HCT116 (cell line): ENCODE measurements at regions not wholly inside any gene's neighbourhood (a gene's known extent, or its start where the extent isn't known, plus 50 kb on each side); places are given as distances from the start of the nearest gene placed in this dataset.

Experiments used
- ATAC-seq: fragments of 200-7000 bp; cut with Tn5 transposase; 2 replicates; pipeline ENCODE4 v1.9.1; 2020; ENCODE audit warnings: mild to moderate bottlenecking, moderate library complexity
- BruUV-seq: library from RNA; stranded (reverse); fragments of 400-500 nt; replicated peaks from 2 replicates; lab custom pipeline; 2021; lab: Mats Ljungman, UMichigan
- CTCF ChIA-PET: fragments of 300-600 bp; sonication (Branson Sonifier 250); formaldehyde crosslinking; loops from one replicate; lab custom pipeline; 2021; ENCODE audit warnings: antibody characterized with exemption; lab: Charles Lee
- POLR2A ChIA-PET: fragments of 300-600, 350-600 bp; sonication (Branson Sonifier 250); formaldehyde crosslinking; loops from one replicate; lab custom pipeline; 2021; ENCODE audit warnings: antibody characterized with exemption; lab: Charles Lee
- RAD21 ChIA-PET, 2 experiments: fragments of 300-600 bp; sonication (Branson Sonifier 250); formaldehyde crosslinking; loops; one replicate each; lab custom pipeline; 2023; ENCODE audit warnings: low total read pairs in 2 of 2; ENCODE audit not compliant: uncharacterized antibody in 2 of 2, unreplicated experiment in 2 of 2, low non-redundant PET in 1 of 2; lab: Charles Lee
- DNase-seq: peaks from one replicate; pipeline ENCODE4 v3.0.0-alpha.2; 2010; ENCODE audit warnings: low read depth, low spot score
- H2AFZ ChIP-seq: fragments of 200-600 bp; shearing (Covaris generic), sonication (generic); 2 replicates; pipeline ENCODE4 v1.6.1; 2017; ENCODE audit warnings: low read depth, mixed run types, mixed read lengths, antibody characterized with exemption, low read length; ENCODE audit not compliant: poor library complexity, severe bottlenecking
- H3K27ac ChIP-seq: 2 replicates; pipeline ENCODE4 v1.5.1; 2012; ENCODE audit warnings: low read depth, low read length
- H3K27me3 ChIP-seq: fragments of 200-600 bp; sonication (generic); 2 replicates; pipeline ENCODE4 v1.6.1; 2016; ENCODE audit warnings: mixed run types, low read length, mixed read lengths; ENCODE audit not compliant: insufficient read depth
- H3K36me3 ChIP-seq, 2 experiments: fragments of 200-500 bp in 1 of 2; fragments of 200-600 bp in 1 of 2; sonication (Bioruptor generic) in 1 of 2; sonication (generic) in 1 of 2; 2 replicates each; pipeline versions ENCODE4 v1.5.1 to v1.6.1; 2014 to 2016; ENCODE audit warnings: low read length in 2 of 2, inconsistent platforms in 1 of 2, mixed read lengths in 1 of 2, mixed run types in 1 of 2; ENCODE audit not compliant: insufficient read depth in 2 of 2, control insufficient read depth in 1 of 2
- H3K4me1 ChIP-seq, 2 experiments: fragments of 200-600 bp in 1 of 2; sonication (generic) in 1 of 2; 2 replicates each; pipeline versions ENCODE4 v1.5.1 to v1.6.1; 2012 to 2017; ENCODE audit warnings: low read length in 2 of 2, inconsistent platforms in 1 of 2, mild to moderate bottlenecking in 1 of 2, mixed read lengths in 1 of 2, mixed run types in 1 of 2, moderate library complexity in 1 of 2; ENCODE audit not compliant: insufficient read depth in 2 of 2, control insufficient read depth in 1 of 2
- H3K4me2 ChIP-seq: fragments of 200-600 bp; sonication (generic); 2 replicates; pipeline ENCODE4 v1.6.1; 2017; ENCODE audit warnings: mixed run types, low read length, mixed read lengths
- H3K4me3 ChIP-seq, 2 experiments: fragments of 200-600 bp in 1 of 2; sonication (generic) in 1 of 2; replicated peaks in 1 of 2; 2 replicates each; pipeline ENCODE4 v1.5.1; 2011 to 2016; ENCODE audit warnings: low read length in 2 of 2, control low read depth in 1 of 2, low read depth in 1 of 2, mild to moderate bottlenecking in 1 of 2, mixed read lengths in 1 of 2, mixed run types in 1 of 2
- H3K79me2 ChIP-seq: fragments of 200-600 bp; sonication (generic); 2 replicates; pipeline ENCODE4 v1.6.1; 2017; ENCODE audit warnings: mild to moderate bottlenecking, mixed run types, low read length, moderate library complexity, mixed read lengths; ENCODE audit not compliant: insufficient read depth
- H3K9ac ChIP-seq: fragments of 200-600 bp; sonication (generic); 2 replicates; pipeline ENCODE4 v1.6.1; 2016; ENCODE audit warnings: low read length, mixed read lengths
- H3K9me2 ChIP-seq: fragments of 200-600 bp; sonication (generic), shearing (Covaris generic); 2 replicates; pipeline ENCODE4 v1.6.1; 2017; ENCODE audit warnings: mixed run types, mild to moderate bottlenecking, moderate library complexity; ENCODE audit not compliant: insufficient read depth
- H3K9me3 ChIP-seq, 2 experiments: fragments of 200-500 bp in 1 of 2; fragments of 200-600 bp in 1 of 2; sonication (Bioruptor generic) in 1 of 2; sonication (generic) in 1 of 2; 2 replicates each; pipeline ENCODE4 v1.6.1; 2014 to 2017; ENCODE audit warnings: low read length in 2 of 2, mixed read lengths in 2 of 2, inconsistent platforms in 1 of 2, low read depth in 1 of 2, mild to moderate bottlenecking in 1 of 2, mixed run types in 1 of 2, moderate library complexity in 1 of 2; ENCODE audit not compliant: control insufficient read depth in 1 of 2, insufficient read depth in 1 of 2
- H4K20me1 ChIP-seq: fragments of 200-600 bp; sonication (generic), shearing (Covaris generic); 2 replicates; pipeline ENCODE4 v1.6.1; 2017; ENCODE audit warnings: mixed run types, mild to moderate bottlenecking, moderate library complexity; ENCODE audit not compliant: insufficient read depth
- CBX3 ChIP-seq: IDR thresholded peaks from 2 replicates; pipeline ENCODE4 v1.6.1; 2012; ENCODE audit warnings: low read depth
- CEBPB ChIP-seq: IDR thresholded peaks from 2 replicates; pipeline ENCODE4 v1.6.1; 2012; ENCODE audit warnings: low read depth
- CTCF ChIP-seq, 3 experiments: fragments of 200-600 bp in 1 of 3; sonication (generic) in 1 of 3; IDR thresholded peaks in 2 of 3; conservative IDR thresholded peaks in 1 of 3; 2 replicates each; pipeline ENCODE4 v1.5.1; 2012 to 2017; ENCODE audit warnings: low read depth in 2 of 3, low read length in 2 of 3, antibody characterized with exemption in 1 of 3, borderline replicate concordance in 1 of 3, control low read depth in 1 of 3, mild to moderate bottlenecking in 1 of 3, mixed read lengths in 1 of 3, mixed run types in 1 of 3, moderate library complexity in 1 of 3; ENCODE audit not compliant: insufficient read depth in 1 of 3
- EZH2 ChIP-seq: fragments of 200-600 bp; sonication (generic); IDR thresholded peaks from 2 replicates; pipeline ENCODE4 v1.6.1; 2017; ENCODE audit warnings: antibody characterized with exemption, mixed run types
- MAX ChIP-seq: IDR thresholded peaks from 2 replicates; pipeline ENCODE4 v1.6.1; 2012
- POLR2AphosphoS5 ChIP-seq: IDR thresholded peaks from 2 replicates; pipeline ENCODE4 v1.6.1; 2011; ENCODE audit warnings: mild to moderate bottlenecking, low read depth, low read length, moderate library complexity
- RAD21 ChIP-seq: IDR thresholded peaks from 2 replicates; pipeline ENCODE4 v1.6.1; 2012; ENCODE audit warnings: low read depth, mild to moderate bottlenecking
- SIN3A ChIP-seq: IDR thresholded peaks from 2 replicates; pipeline ENCODE4 v1.6.1; 2012; ENCODE audit warnings: low read depth
- ZNF274 ChIP-seq: fragments of 200-500 bp; sonication (Bioruptor generic); IDR thresholded peaks from 2 replicates; pipeline ENCODE4 v1.6.1; 2014; ENCODE audit warnings: mild to moderate bottlenecking, low read depth, low read length, inconsistent platforms
- intact Hi-C: fragments of 100-400 bp; cut with micrococcal nuclease; formaldehyde crosslinking; loops from 2 replicates; pipeline ENCODE4 v1.10.0; 2022

DNA sequence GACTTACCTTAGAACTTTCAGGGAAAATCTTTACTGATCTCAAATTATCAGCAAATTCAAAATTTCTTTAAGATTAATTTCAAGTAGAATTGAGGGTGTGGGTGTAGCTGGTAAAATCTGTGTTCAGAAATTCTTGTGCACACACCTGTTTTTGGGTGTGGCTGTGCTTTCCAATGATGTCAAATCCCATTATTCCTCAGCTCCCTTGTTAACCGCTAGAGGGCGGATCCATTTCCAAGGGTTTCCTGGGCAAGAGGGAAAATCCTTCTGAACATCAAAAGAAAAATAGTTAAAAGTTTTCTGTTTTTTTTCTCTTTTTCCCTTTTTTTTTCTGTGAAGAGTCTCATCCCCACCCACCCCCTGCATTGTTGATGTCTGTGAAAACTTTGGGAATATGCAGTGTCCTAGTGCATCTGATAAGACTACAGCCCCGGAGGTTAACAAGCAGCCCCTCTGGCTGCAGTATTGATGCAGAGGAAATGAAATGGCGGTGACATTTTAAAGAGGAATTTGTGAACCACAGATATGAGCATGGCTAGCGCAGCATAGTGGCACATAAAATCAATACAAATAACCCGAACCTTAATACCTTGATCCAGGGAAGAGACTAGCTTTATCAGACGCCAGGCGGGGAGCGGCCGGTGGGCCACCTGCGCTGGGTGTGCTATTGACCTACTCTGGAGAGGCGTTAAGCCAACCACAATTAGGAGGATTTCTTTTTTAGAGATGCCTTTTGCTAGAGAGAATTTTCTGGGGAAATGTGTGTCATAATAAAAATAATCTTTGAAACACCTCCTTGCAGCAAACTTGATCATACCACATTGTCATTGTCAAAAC is 130.9 kb downstream of the FOXA2 start:
- no peaks in the 10 kb centered on the region for H3K79me2 ChIP-seq
- H3K27ac ChIP-seq: no peak overlapping the region
- H3K9me3 ChIP-seq: no peaks in the 10 kb centered on the region
- H3K9ac ChIP-seq: no peak overlapping the region
- no peaks in the 10 kb centered on the region for H3K9me2 ChIP-seq
- RAD21 ChIA-PET: no interaction called here
- 0 out of 2 replicates have a peak, but pooled peaks cover 3% of the 10 kb centered on the region for H3K27me3 ChIP-seq
- H3K4me2 ChIP-seq: no peak overlapping the region
- H2AFZ ChIP-seq: no peak overlapping the region
- intact Hi-C loops: loop anchor here (1.0 to 5.0 kb wide), 2 partner anchors 114 to 229 kb away; no protein-coding TSS in a partner anchor
- H3K4me1 ChIP-seq: no peaks in the 10 kb centered on the region
- CTCF ChIA-PET: interaction anchor here (0.6 to 1.7 kb wide), 10 partner anchors 8 to 133 kb away, joined by 3 to 10 read pairs (median 4); no protein-coding TSS in a partner anchor
- H3K36me3 ChIP-seq: no peaks in the 10 kb centered on the region
- 0 out of 2 replicates have a peak, but pooled peaks have one; percentile 58 for ATAC-seq
- BruUV-seq: no TSS peak
- peak; percentile 32 for DNase-seq
- no peak overlapping the region for H3K4me3 ChIP-seq
- TF ChIP-seq RAD21 (peak; percentile 42; the same call in 1 of the 2 replicates), SIN3A (no peak), CBX3 (no peak), CEBPB (no peak), CTCF (IDR thresholded peaks at IDR 0.05 in 2 of 3, conservative IDR thresholded peaks at IDR 0.05 in 1 of 3; ENCODE audit: borderline replicate concordance in 1 of 3, insufficient read depth in 1 of 3, low read depth in 2 of 3, low read length in 2 of 3) (peak; percentile 25 to 81 (median 80); a peak in 5 of 6 replicates), EZH2 (no peak), POLR2AphosphoS5 (no peak), MAX (no peak), ZNF274 (no peak)
- no peaks in the 10 kb centered on the region for H4K20me1 ChIP-seq
- POLR2A ChIA-PET: interaction anchor here (1.0 kb wide), 1 partner anchor 9 kb away, joined by 4 read pairs; no protein-coding TSS in a partner anchor
